ENCODE measurements at regions not wholly inside any gene's neighbourhood (a gene's known extent, or its start where the extent isn't known, plus 50 kb on each side); places are given as distances from the start of the nearest gene placed in this dataset.

- H4K20me1 ChIP-seq (ENCODE audit: insufficient read depth): no peaks in the 10 kb centered on the region
- H3K4me3 ChIP-seq (ENCODE audit: low read length): no peak overlapping the region
- no peak overlapping the region for H2AFZ ChIP-seq (ENCODE audit: low read depth, low read length)
- no peak overlapping the region for H3K9ac ChIP-seq (ENCODE audit: low read length)
- no peaks in the 10 kb centered on the region for H3K79me2 ChIP-seq (replicated peaks; ENCODE audit: insufficient read depth, low read length)
- TF ChIP-seq RAD21 (conservative IDR thresholded peaks at IDR 0.05): no peak
- TF ChIP-seq EP300 (conservative IDR thresholded peaks at IDR 0.05; ENCODE audit: poor library complexity, severe bottlenecking): no peak
- TF ChIP-seq TAF1 (IDR thresholded peaks at IDR 0.05; ENCODE audit: low read depth): no peak
- no peak for TF ChIP-seq CTCF (IDR thresholded peaks at IDR 0.05; ENCODE audit: poor library complexity, severe bottlenecking)
- no peak for TF ChIP-seq MXI1 (conservative IDR thresholded peaks at IDR 0.05; ENCODE audit: poor library complexity, severe bottlenecking)
- no peak for TF ChIP-seq SMC3 (conservative IDR thresholded peaks at IDR 0.05; ENCODE audit: poor library complexity)
- no peak for TF ChIP-seq EZH2 (IDR thresholded peaks at IDR 0.05; ENCODE audit: borderline replicate concordance, insufficient read depth, low read length, poor library complexity, severe bottlenecking)
- TF ChIP-seq REST (IDR thresholded peaks at IDR 0.05; ENCODE audit: borderline replicate concordance): no peak
- no peak for TF ChIP-seq POLR2AphosphoS5 (IDR thresholded peaks at IDR 0.05)
- no peak overlapping the region for H3K4me2 ChIP-seq (ENCODE audit: low read length)
- no peaks in the 10 kb centered on the region for H3K36me3 ChIP-seq (ENCODE audit: insufficient read depth, low read length)
- H3K27ac ChIP-seq (ENCODE audit: low read length): no peak overlapping the region
- no peaks in the 10 kb centered on the region for H3K9me3 ChIP-seq (ENCODE audit: low read length)
- H3K27me3 ChIP-seq (ENCODE audit: insufficient read depth, low read depth, low read length): no peaks in the 10 kb centered on the region
- H3F3A ChIP-seq (ENCODE audit: insufficient read depth, low read length, poor library complexity, severe bottlenecking): no peaks in the 10 kb centered on the region
- H3K9me2 ChIP-seq (ENCODE audit: insufficient read depth, low read length): no peaks in the 10 kb centered on the region
These were observed 81.4 kb downstream of the MYCN start for GRCh38 chr2:16021611-16022363.

- H4K20me1 ChIP-seq (ENCODE audit: insufficient read depth): no peaks in the 10 kb centered on the region
- TF ChIP-seq REST (IDR thresholded peaks at IDR 0.05; ENCODE audit: borderline replicate concordance): no peak
- no peak for TF ChIP-seq RAD21 (conservative IDR thresholded peaks at IDR 0.05)
- TF ChIP-seq EP300 (conservative IDR thresholded peaks at IDR 0.05; ENCODE audit: poor library complexity, severe bottlenecking): no peak
- no peak for TF ChIP-seq POLR2AphosphoS5 (IDR thresholded peaks at IDR 0.05)
- TF ChIP-seq EZH2 (IDR thresholded peaks at IDR 0.05; ENCODE audit: borderline replicate concordance, insufficient read depth, low read length, poor library complexity, severe bottlenecking): no peak
- no peak for TF ChIP-seq MXI1 (conservative IDR thresholded peaks at IDR 0.05; ENCODE audit: poor library complexity, severe bottlenecking)
- TF ChIP-seq CTCF (IDR thresholded peaks at IDR 0.05; ENCODE audit: poor library complexity, severe bottlenecking): no peak
- TF ChIP-seq TAF1 (IDR thresholded peaks at IDR 0.05; ENCODE audit: low read depth): no peak
- TF ChIP-seq SMC3 (conservative IDR thresholded peaks at IDR 0.05; ENCODE audit: poor library complexity): no peak
- no peak overlapping the region for H3K4me2 ChIP-seq (ENCODE audit: low read length)
- no peaks in the 10 kb centered on the region for H3F3A ChIP-seq (ENCODE audit: insufficient read depth, low read length, poor library complexity, severe bottlenecking)
- H3K9me2 ChIP-seq (ENCODE audit: insufficient read depth, low read length): no peaks in the 10 kb centered on the region
- no peak overlapping the region for H3K27ac ChIP-seq (ENCODE audit: low read length)
- no peak overlapping the region for H2AFZ ChIP-seq (ENCODE audit: low read depth, low read length)
- H3K79me2 ChIP-seq (replicated peaks; ENCODE audit: insufficient read depth, low read length): no peaks in the 10 kb centered on the region
- no peaks in the 10 kb centered on the region for H3K27me3 ChIP-seq (ENCODE audit: insufficient read depth, low read depth, low read length)
- H3K9me3 ChIP-seq (ENCODE audit: low read length): no peaks in the 10 kb centered on the region
- H3K9ac ChIP-seq (ENCODE audit: low read length): no peak overlapping the region
- no peaks in the 10 kb centered on the region for H3K36me3 ChIP-seq (ENCODE audit: insufficient read depth, low read length)
- H3K4me3 ChIP-seq (ENCODE audit: low read length): no peak overlapping the region
These were observed 80.1 kb downstream of the MYCN start for GRCh38 chr2:16020389-16021008.
